Skeletal muscle cell (primary cell): ENCODE measurements at regions not wholly inside any gene's neighbourhood (a gene's known extent, or its start where the extent isn't known, plus 50 kb on each side); places are given as distances from the start of the nearest gene placed in this dataset.

ENCODE experiments used
- DNase-seq: peaks from one replicate; pipeline ENCODE4 v3.0.0-alpha.2; 2010; ENCODE audit warnings: low read depth
- H3K4me3 ChIP-seq: 2 replicates; pipeline ENCODE4 v1.5.1; 2011; ENCODE audit warnings: low read depth, mild to moderate bottlenecking, control low read depth, low read length, moderate library complexity

- DNase-seq, result no peak
- H3K4me3 ChIP-seq, result no peak overlapping the region
Measured at GRCh38 chr9:89655990-89656657, 51.3 kb downstream of the GADD45G start.

GRCh38 chr9:89657295-89657694 lies 52.5 kb downstream of the GADD45G start:
- DNase-seq, result no peak
- H3K4me3 ChIP-seq, result no peak overlapping the region

GRCh38 chr9:89657765-89658164 lies 53.0 kb downstream of the GADD45G start:
- no peak overlapping the region for H3K4me3 ChIP-seq
- DNase-seq, result no peak

GRCh38 chr9:89658401-89658800 lies 53.6 kb downstream of the GADD45G start:
- H3K4me3 ChIP-seq, result no peak overlapping the region
- no peak for DNase-seq

GRCh38 chr9:89658931-89659330 lies 54.1 kb downstream of the GADD45G start:
- DNase-seq, result no peak
- no peak overlapping the region for H3K4me3 ChIP-seq

- DNase-seq, result no peak
- H3K4me3 ChIP-seq, result no peak overlapping the region
Measured at GRCh38 chr9:89659473-89659872, 54.7 kb downstream of the GADD45G start.

GRCh38 chr9:89659891-89660685 lies 55.3 kb downstream of the GADD45G start:
- no peak for DNase-seq

GRCh38 chr9:89661391-89661949 lies 56.7 kb downstream of the GADD45G start:
- DNase-seq, result no peak

More at GRCh38 chr9:89659891-89660685, 55.3 kb downstream of the GADD45G start:
- H3K4me3 ChIP-seq, result no peak overlapping the region

GRCh38 chr9:89661956-89662717 lies 57.3 kb downstream of the GADD45G start:
- DNase-seq, result peak; percentile 32
- H3K4me3 ChIP-seq, result peak overlapping the region; percentile 23

More at GRCh38 chr9:89661391-89661949, 56.7 kb downstream of the GADD45G start:
- H3K4me3 ChIP-seq, result no peak overlapping the region

GRCh38 chr9:89662718-89663613 lies 58.2 kb downstream of the GADD45G start:
- no peak for DNase-seq
- no peak overlapping the region for H3K4me3 ChIP-seq

- DNase-seq, result no peak
- H3K4me3 ChIP-seq, result no peak overlapping the region
Measured at GRCh38 chr9:89663614-89663970, 58.8 kb downstream of the GADD45G start.

- no peak overlapping the region for H3K4me3 ChIP-seq
- no peak for DNase-seq
Measured at GRCh38 chr9:89664010-89664409, 59.2 kb downstream of the GADD45G start.

GRCh38 chr9:89664896-89665329 lies 60.1 kb downstream of the GADD45G start:
- no peak overlapping the region for H3K4me3 ChIP-seq
- DNase-seq, result no peak

- no peak overlapping the region for H3K4me3 ChIP-seq
- no peak for DNase-seq
Measured at GRCh38 chr9:89666364-89666763, 61.6 kb downstream of the GADD45G start.

GRCh38 chr9:89666950-89667349 lies 62.1 kb downstream of the GADD45G start:
- DNase-seq, result no peak
- no peak overlapping the region for H3K4me3 ChIP-seq

- H3K4me3 ChIP-seq, result no peak overlapping the region
- no peak for DNase-seq
Measured at GRCh38 chr9:89667726-89668125, 62.9 kb downstream of the GADD45G start.

- DNase-seq, result no peak
- H3K4me3 ChIP-seq, result no peak overlapping the region
Measured at GRCh38 chr9:89668216-89668865, 63.5 kb downstream of the GADD45G start.

GRCh38 chr9:89668866-89669246 lies 64.0 kb downstream of the GADD45G start:
- DNase-seq, result no peak
- no peak overlapping the region for H3K4me3 ChIP-seq
